Caki2 (cell line): ENCODE measurements at regions not wholly inside any gene's neighbourhood (a gene's known extent, or its start where the extent isn't known, plus 50 kb on each side); places are given as distances from the start of the nearest gene placed in this dataset.

Source experiments
- DNase-seq: peaks from one replicate; pipeline ENCODE4 v3.0.0-alpha.2; 2015; ENCODE audit warnings: low read depth
- in situ Hi-C: cut with HindIII; loops from 2 replicates; pipeline ENCODE4 v1.10.0; 2016; ENCODE audit warnings: low sequenced_read_pairs, low pct_unique_long_range_greater_than_20kb, mixed read lengths

- no peak for DNase-seq
- in situ Hi-C loops, result no loop called here
These were observed 288.8 kb downstream of the HAPSTR1 start for GRCh38 chr16:9380221-9380620.

GRCh38 chr16:9381399-9381798, 290.0 kb downstream of the HAPSTR1 start:
- no peak for DNase-seq

GRCh38 chr16:9381905-9382304, 290.5 kb downstream of the HAPSTR1 start:
- in situ Hi-C loops, result no loop called here
- DNase-seq, result no peak

More at GRCh38 chr16:9381399-9381798, 290.0 kb downstream of the HAPSTR1 start:
- in situ Hi-C loops, result no loop called here

GRCh38 chr16:9383281-9383680, 291.8 kb downstream of the HAPSTR1 start:
- DNase-seq, result no peak
- in situ Hi-C loops, result no loop called here

GRCh38 chr16:9384141-9384540, 292.7 kb downstream of the HAPSTR1 start:
- in situ Hi-C loops, result no loop called here
- DNase-seq, result no peak

- in situ Hi-C loops, result no loop called here
- DNase-seq, result no peak
These were observed 298.2 kb downstream of the HAPSTR1 start for GRCh38 chr16:9389543-9390207.

GRCh38 chr16:9392956-9393355, 301.5 kb downstream of the HAPSTR1 start:
- no peak for DNase-seq
- in situ Hi-C loops, result no loop called here

- no peak for DNase-seq
- in situ Hi-C loops, result no loop called here
These were observed 302.1 kb downstream of the HAPSTR1 start for GRCh38 chr16:9393591-9393990.

GRCh38 chr16:9395958-9396359, 304.5 kb downstream of the HAPSTR1 start:
- no peak for DNase-seq
- in situ Hi-C loops, result no loop called here

GRCh38 chr16:9399573-9399972, 308.1 kb downstream of the HAPSTR1 start:
- in situ Hi-C loops, result no loop called here

GRCh38 chr16:9401173-9401572, 309.7 kb downstream of the HAPSTR1 start:
- no peak for DNase-seq
- in situ Hi-C loops, result no loop called here

More at GRCh38 chr16:9399573-9399972, 308.1 kb downstream of the HAPSTR1 start:
- DNase-seq, result no peak

GRCh38 chr16:9402293-9402860, 310.9 kb downstream of the HAPSTR1 start:
- in situ Hi-C loops, result no loop called here
- no peak for DNase-seq

GRCh38 chr16:9404811-9405210, 313.4 kb downstream of the HAPSTR1 start:
- in situ Hi-C loops, result no loop called here
- DNase-seq, result no peak

- no peak for DNase-seq
- in situ Hi-C loops, result no loop called here
These were observed 314.7 kb downstream of the HAPSTR1 start for GRCh38 chr16:9406038-9406712.

GRCh38 chr16:9407206-9407758, 315.8 kb downstream of the HAPSTR1 start:
- DNase-seq, result no peak

GRCh38 chr16:9408297-9408878, 316.9 kb downstream of the HAPSTR1 start:
- in situ Hi-C loops, result no loop called here

More at GRCh38 chr16:9407206-9407758, 315.8 kb downstream of the HAPSTR1 start:
- in situ Hi-C loops, result no loop called here

GRCh38 chr16:9409560-9410493, 318.4 kb downstream of the HAPSTR1 start:
- in situ Hi-C loops, result no loop called here
- DNase-seq, result no peak

More at GRCh38 chr16:9408297-9408878, 316.9 kb downstream of the HAPSTR1 start:
- no peak for DNase-seq

- in situ Hi-C loops, result no loop called here
- DNase-seq, result no peak
These were observed 320.0 kb downstream of the HAPSTR1 start for GRCh38 chr16:9411426-9411825.
